ENCODE measurements at regions not wholly inside any gene's neighbourhood (a gene's known extent, or its start where the extent isn't known, plus 50 kb on each side); places are given as distances from the start of the nearest gene placed in this dataset.

DNA sequence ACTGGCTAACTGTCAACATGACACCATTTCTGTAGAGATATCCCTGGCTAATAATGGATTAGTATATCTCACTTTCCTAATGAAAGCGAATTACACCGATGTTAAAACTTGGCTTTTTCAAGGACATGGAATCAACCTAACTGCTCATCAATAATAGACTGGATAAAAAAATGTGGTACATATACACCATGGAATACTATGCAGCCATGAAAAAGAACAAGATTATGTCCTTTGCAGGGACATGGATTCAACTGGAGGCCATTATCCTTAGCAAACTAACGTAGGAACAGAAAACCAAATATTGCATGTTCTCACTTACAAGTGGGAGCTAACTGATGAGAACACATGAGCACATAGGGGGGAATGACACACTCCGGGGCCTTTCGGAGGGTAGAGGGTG is 62.6 kb downstream of the ZIC1 start:
- no peaks in the 10 kb centered on the region for H3K27me3 Mint-ChIP-seq
- no peaks in the 10 kb centered on the region for H3K4me1 Mint-ChIP-seq (ENCODE audit: low read depth)
- TF ChIP-seq, protein P1, sequence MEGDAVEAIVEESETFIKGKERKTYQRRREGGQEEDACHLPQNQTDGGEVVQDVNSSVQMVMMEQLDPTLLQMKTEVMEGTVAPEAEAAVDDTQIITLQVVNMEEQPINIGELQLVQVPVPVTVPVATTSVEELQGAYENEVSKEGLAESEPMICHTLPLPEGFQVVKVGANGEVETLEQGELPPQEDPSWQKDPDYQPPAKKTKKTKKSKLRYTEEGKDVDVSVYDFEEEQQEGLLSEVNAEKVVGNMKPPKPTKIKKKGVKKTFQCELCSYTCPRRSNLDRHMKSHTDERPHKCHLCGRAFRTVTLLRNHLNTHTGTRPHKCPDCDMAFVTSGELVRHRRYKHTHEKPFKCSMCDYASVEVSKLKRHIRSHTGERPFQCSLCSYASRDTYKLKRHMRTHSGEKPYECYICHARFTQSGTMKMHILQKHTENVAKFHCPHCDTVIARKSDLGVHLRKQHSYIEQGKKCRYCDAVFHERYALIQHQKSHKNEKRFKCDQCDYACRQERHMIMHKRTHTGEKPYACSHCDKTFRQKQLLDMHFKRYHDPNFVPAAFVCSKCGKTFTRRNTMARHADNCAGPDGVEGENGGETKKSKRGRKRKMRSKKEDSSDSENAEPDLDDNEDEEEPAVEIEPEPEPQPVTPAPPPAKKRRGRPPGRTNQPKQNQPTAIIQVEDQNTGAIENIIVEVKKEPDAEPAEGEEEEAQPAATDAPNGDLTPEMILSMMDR (IDR thresholded peaks at IDR 0.05), result no peak
- Histone ChIP-seq H3K4me3 (ENCODE audit: low read length) (no peak overlapping the region), H3K27me3 (ENCODE audit: control insufficient read depth in 1 of 2, insufficient read depth in 2 of 2, low read length in 2 of 2) (no peaks in the 10 kb centered on the region), H3K9me3 (ENCODE audit: control insufficient read depth in 1 of 2, insufficient read depth in 1 of 2, low read length in 2 of 2) (peaks cover 0 to 3% of the 10 kb centered on the region in 2 experiments), H3K4me1 (ENCODE audit: insufficient read depth, low read length) (no peaks in the 10 kb centered on the region), H3K27ac (ENCODE audit: low read depth in 1 of 2, low read length in 2 of 2) (no peak overlapping the region), H3K36me3 (ENCODE audit: insufficient read depth, low read length) (no peaks in the 10 kb centered on the region)
- no peaks in the 10 kb centered on the region for H3K9me3 Mint-ChIP-seq
- DNase-seq (no peak), ATAC-seq (ENCODE audit: poor library complexity) (no peak)
- no peak overlapping the region for H3K4me3 Mint-ChIP-seq
- no peaks in the 10 kb centered on the region for H3K36me3 Mint-ChIP-seq (ENCODE audit: low read depth)
- H3K27ac Mint-ChIP-seq, result no peak overlapping the region
- POLR2A ChIA-PET, result no interaction called here
- intact Hi-C loops (cut with DNase I, micrococcal nuclease), result no loop called here
- CTCF ChIA-PET, result no interaction called here

DNA sequence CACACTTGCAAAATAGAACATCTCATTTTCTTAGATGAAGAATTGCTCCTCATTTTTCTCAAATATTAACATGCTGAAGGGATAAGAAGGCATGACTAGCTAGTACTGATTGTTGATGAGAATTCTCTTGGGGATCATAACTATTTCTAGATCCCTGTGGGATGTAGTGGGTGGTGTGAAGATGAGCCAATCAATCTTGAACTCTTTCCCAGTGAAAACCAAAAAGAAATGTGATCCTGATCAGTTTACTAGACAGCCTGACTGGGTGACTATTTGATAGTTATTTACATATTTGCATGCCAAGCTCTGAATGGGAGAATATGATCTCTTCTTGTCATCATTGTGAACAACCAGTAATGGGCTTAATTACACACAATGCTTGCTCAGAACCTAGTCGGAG is 63.7 kb downstream of the ZIC1 start:
- Mint-ChIP-seq H3K36me3 (ENCODE audit: low read depth) (no peaks in the 10 kb centered on the region), H3K9me3 (no peaks in the 10 kb centered on the region), H3K27me3 (no peaks in the 10 kb centered on the region), H3K4me3 (no peak overlapping the region), H3K27ac (no peak overlapping the region), H3K4me1 (ENCODE audit: low read depth) (no peaks in the 10 kb centered on the region)
- DNase-seq (no peak), ATAC-seq (ENCODE audit: poor library complexity) (no peak)
- ChIA-PET POLR2A (no interaction called here), CTCF (no interaction called here)
- Histone ChIP-seq H3K9me3 (ENCODE audit: control insufficient read depth in 1 of 2, insufficient read depth in 1 of 2, low read length in 2 of 2) (peaks cover 0 to 3% of the 10 kb centered on the region in 2 experiments), H3K27ac (ENCODE audit: low read depth in 1 of 2, low read length in 2 of 2) (no peak overlapping the region), H3K36me3 (ENCODE audit: insufficient read depth, low read length) (no peaks in the 10 kb centered on the region), H3K4me3 (ENCODE audit: low read length) (no peak overlapping the region), H3K4me1 (ENCODE audit: insufficient read depth, low read length) (no peaks in the 10 kb centered on the region), H3K27me3 (ENCODE audit: control insufficient read depth in 1 of 2, insufficient read depth in 2 of 2, low read length in 2 of 2) (no peaks in the 10 kb centered on the region)
- intact Hi-C loops (cut with DNase I, micrococcal nuclease), result no loop called here
- TF ChIP-seq, protein P1 (IDR thresholded peaks at IDR 0.05), result no peak

DNA sequence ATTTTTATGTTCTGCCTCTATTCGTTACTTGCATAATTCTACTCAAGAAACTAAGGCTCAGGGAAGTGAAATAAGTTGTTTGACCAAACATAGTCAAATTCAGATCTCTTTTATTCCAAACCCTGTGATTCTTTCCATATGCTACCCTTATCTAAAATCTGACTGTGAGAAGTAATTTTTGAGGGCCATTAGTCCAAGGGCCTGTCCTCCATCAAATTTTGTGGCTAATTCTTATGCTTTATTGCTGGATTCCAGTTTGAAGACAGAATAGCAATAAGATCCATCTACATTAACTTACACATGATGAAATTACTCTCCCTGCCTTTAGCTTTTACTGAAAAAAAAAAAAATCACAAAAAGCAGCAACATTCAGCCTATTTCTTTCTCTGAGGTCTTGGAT is 74.0 kb downstream of the ZIC1 start:
- no peaks in the 10 kb centered on the region for H3K27me3 ChIP-seq (ENCODE audit: control insufficient read depth in 1 of 2, insufficient read depth in 2 of 2, low read length in 2 of 2)
- Mint-ChIP-seq H3K9me3 (peaks cover 6% of the 10 kb centered on the region), H3K36me3 (ENCODE audit: low read depth) (no peaks in the 10 kb centered on the region), H3K27me3 (no peaks in the 10 kb centered on the region), H3K4me3 (no peak overlapping the region), H3K4me1 (ENCODE audit: low read depth) (no peaks in the 10 kb centered on the region), H3K27ac (no peak overlapping the region)
- CTCF ChIA-PET, result no interaction called here
- DNase-seq (no peak), ATAC-seq (ENCODE audit: poor library complexity) (no peak)
- H3K4me3 ChIP-seq (ENCODE audit: low read length), result no peak overlapping the region
- H3K27ac ChIP-seq (ENCODE audit: low read depth in 1 of 2, low read length in 2 of 2), result no peak overlapping the region
- H3K36me3 ChIP-seq (ENCODE audit: insufficient read depth, low read length), result no peaks in the 10 kb centered on the region
- intact Hi-C loops (cut with DNase I, micrococcal nuclease), result no loop called here
- TF ChIP-seq, protein P1 (IDR thresholded peaks at IDR 0.05), result no peak
- no peaks in the 10 kb centered on the region for H3K9me3 ChIP-seq (ENCODE audit: control insufficient read depth in 1 of 2, insufficient read depth in 1 of 2, low read length in 2 of 2)
- H3K4me1 ChIP-seq (ENCODE audit: insufficient read depth, low read length), result no peaks in the 10 kb centered on the region
- POLR2A ChIA-PET, result no interaction called here

All from CD4-positive, alpha-beta T cell (primary cell).